GM23338 (cell line): ENCODE measurements at regions not wholly inside any gene's neighbourhood (a gene's known extent, or its start where the extent isn't known, plus 50 kb on each side); places are given as distances from the start of the nearest gene placed in this dataset.

Experiments
- ATAC-seq: fragments of 200-7000 bp; cut with Tn5 transposase; 3 replicates; pipeline ENCODE4 v1.9.1; 2020
- DNase-seq: peaks from one replicate; pipeline ENCODE4 v3.0.0-alpha.2; 2015; ENCODE audit warnings: low spot score
- H2AFZ ChIP-seq: fragments of 200-600 bp; sonication (generic); 2 replicates; pipeline ENCODE4 v1.8.0; 2016; ENCODE audit warnings: antibody characterized with exemption, mild to moderate bottlenecking, moderate library complexity
- H3F3A ChIP-seq: fragments of 200-600 bp; sonication (generic); replicated peaks from 2 replicates; pipeline ENCODE4 v1.8.0; 2017; ENCODE audit warnings: antibody characterized with exemption, mixed run types, low read depth
- H3K27ac ChIP-seq: fragments of 200-600 bp; sonication (generic); 2 replicates; pipeline ENCODE4 v1.6.1; 2016; ENCODE audit warnings: low read depth
- H3K27me3 ChIP-seq: fragments of 200-600 bp; sonication (generic); 2 replicates; pipeline ENCODE4 v1.8.0; 2016; ENCODE audit warnings: mild to moderate bottlenecking, mixed run types, moderate library complexity; ENCODE audit not compliant: insufficient read depth
- H3K36me3 ChIP-seq: fragments of 200-600 bp; sonication (generic); 2 replicates; pipeline ENCODE4 v1.8.0; 2016; ENCODE audit warnings: mild to moderate bottlenecking; ENCODE audit not compliant: insufficient read depth
- H3K4me1 ChIP-seq: fragments of 200-600 bp; sonication (generic); 2 replicates; pipeline ENCODE4 v1.8.0; 2016; ENCODE audit warnings: mild to moderate bottlenecking, moderate library complexity; ENCODE audit not compliant: insufficient read depth
- H3K4me2 ChIP-seq: fragments of 200-600 bp; sonication (generic); 2 replicates; pipeline ENCODE4 v1.7.1; 2017; ENCODE audit warnings: mixed run types
- H3K4me3 ChIP-seq: fragments of 200-600 bp; sonication (generic); 2 replicates; pipeline ENCODE4 v1.6.1; 2016; ENCODE audit warnings: mixed run types
- H3K79me2 ChIP-seq: fragments of 200-600 bp; sonication (generic); replicated peaks from 2 replicates; pipeline ENCODE4 v1.8.0; 2017; ENCODE audit warnings: mild to moderate bottlenecking; ENCODE audit not compliant: insufficient read depth
- H3K9me2 ChIP-seq: fragments of 200-600 bp; sonication (generic); 2 replicates; pipeline ENCODE4 v1.8.0; 2017; ENCODE audit not compliant: insufficient read depth
- H4K20me1 ChIP-seq: fragments of 200-600 bp; sonication (generic); replicated peaks from 2 replicates; pipeline ENCODE4 v1.8.0; 2017; ENCODE audit warnings: mild to moderate bottlenecking; ENCODE audit not compliant: insufficient read depth
- H3K27ac Mint-ChIP-seq: 2 replicates; pipeline ENCODE4 v1.8.0; 2020; ENCODE audit warnings: inconsistent platforms, mild to moderate bottlenecking, moderate library complexity, mixed read lengths
- H3K27me3 Mint-ChIP-seq: 3 replicates; pipeline ENCODE4 v1.8.0; 2022; ENCODE audit warnings: low read depth, mild to moderate bottlenecking, moderate library complexity, mixed read lengths, inconsistent platforms; ENCODE audit not compliant: insufficient read depth, poor library complexity
- H3K36me3 Mint-ChIP-seq: 3 replicates; pipeline ENCODE4 v1.8.0; 2021; ENCODE audit warnings: low read depth, mild to moderate bottlenecking, inconsistent platforms, moderate library complexity, mixed read lengths
- H3K4me1 Mint-ChIP-seq: 3 replicates; pipeline ENCODE4 v1.8.0; 2020; ENCODE audit warnings: mild to moderate bottlenecking, inconsistent platforms, mixed read lengths
- H3K4me3 Mint-ChIP-seq: 3 replicates; pipeline ENCODE4 v1.8.0; 2021; ENCODE audit warnings: moderate library complexity, mild to moderate bottlenecking, inconsistent platforms, mixed read lengths
- H3K9me3 Mint-ChIP-seq: 3 replicates; pipeline ENCODE4 v1.8.0; 2020; ENCODE audit warnings: moderate library complexity, mild to moderate bottlenecking, inconsistent platforms, mixed read lengths
- CREB1 ChIP-seq: fragments of 250-450 bp; sonication (Bioruptor Pico); IDR thresholded peaks from 2 replicates; pipeline ENCODE4 v1.5.0; 2020; ENCODE audit warnings: low read depth, mild to moderate bottlenecking, moderate library complexity
- EZH2 ChIP-seq: fragments of 200-600 bp; sonication (generic); IDR thresholded peaks from one replicate; pipeline ENCODE4 v1.8.0; 2017; ENCODE audit warnings: antibody characterized with exemption, mild to moderate bottlenecking, low read depth; ENCODE audit not compliant: unreplicated experiment
- EZH2phosphoT487 ChIP-seq: fragments of 200-600 bp; sonication (generic); IDR thresholded peaks from one replicate; pipeline ENCODE4 v1.8.1; 2018; ENCODE audit warnings: antibody characterized with exemption; ENCODE audit not compliant: unreplicated experiment
- NANOG ChIP-seq: IDR thresholded peaks from 2 replicates; pipeline ENCODE4 v1.6.1; 2016; ENCODE audit warnings: antibody characterized with exemption, borderline replicate concordance
- POLR2AphosphoS5 ChIP-seq: IDR thresholded peaks from 2 replicates; pipeline ENCODE4 v1.6.1; 2016; ENCODE audit warnings: antibody characterized with exemption, low read depth
- STAT1 ChIP-seq: IDR thresholded peaks from one replicate; pipeline ENCODE4 v1.6.1; 2016; ENCODE audit warnings: antibody characterized with exemption; ENCODE audit not compliant: unreplicated experiment
- ZNF331 ChIP-seq: fragments of 250-450 bp; sonication (Bioruptor Pico); IDR thresholded peaks from 2 replicates; pipeline ENCODE4 v1.5.0; 2020; ENCODE audit warnings: low read depth, mild to moderate bottlenecking, moderate library complexity
- ZNF462 ChIP-seq: fragments of 250-450 bp; sonication (Bioruptor Pico); IDR thresholded peaks from 2 replicates; pipeline ENCODE4 v1.5.0; 2020; ENCODE audit warnings: mild to moderate bottlenecking, moderate library complexity
- TF ChIP-seq, protein P1 (sequence below): IDR thresholded peaks from one replicate; pipeline ENCODE4 v1.6.1; 2018; ENCODE audit warnings: antibody characterized with exemption; ENCODE audit not compliant: unreplicated experiment

GRCh38 chr4:159941076-159941475 is 838.2 kb downstream of the RAPGEF2 start (continued):
- TF ChIP-seq ZNF462 (CRISPR knock-in tag) (no peak), POLR2AphosphoS5 (no peak), NANOG (no peak), ZNF331 (no peak), STAT1 (no peak)
- TF ChIP-seq, protein P1, sequence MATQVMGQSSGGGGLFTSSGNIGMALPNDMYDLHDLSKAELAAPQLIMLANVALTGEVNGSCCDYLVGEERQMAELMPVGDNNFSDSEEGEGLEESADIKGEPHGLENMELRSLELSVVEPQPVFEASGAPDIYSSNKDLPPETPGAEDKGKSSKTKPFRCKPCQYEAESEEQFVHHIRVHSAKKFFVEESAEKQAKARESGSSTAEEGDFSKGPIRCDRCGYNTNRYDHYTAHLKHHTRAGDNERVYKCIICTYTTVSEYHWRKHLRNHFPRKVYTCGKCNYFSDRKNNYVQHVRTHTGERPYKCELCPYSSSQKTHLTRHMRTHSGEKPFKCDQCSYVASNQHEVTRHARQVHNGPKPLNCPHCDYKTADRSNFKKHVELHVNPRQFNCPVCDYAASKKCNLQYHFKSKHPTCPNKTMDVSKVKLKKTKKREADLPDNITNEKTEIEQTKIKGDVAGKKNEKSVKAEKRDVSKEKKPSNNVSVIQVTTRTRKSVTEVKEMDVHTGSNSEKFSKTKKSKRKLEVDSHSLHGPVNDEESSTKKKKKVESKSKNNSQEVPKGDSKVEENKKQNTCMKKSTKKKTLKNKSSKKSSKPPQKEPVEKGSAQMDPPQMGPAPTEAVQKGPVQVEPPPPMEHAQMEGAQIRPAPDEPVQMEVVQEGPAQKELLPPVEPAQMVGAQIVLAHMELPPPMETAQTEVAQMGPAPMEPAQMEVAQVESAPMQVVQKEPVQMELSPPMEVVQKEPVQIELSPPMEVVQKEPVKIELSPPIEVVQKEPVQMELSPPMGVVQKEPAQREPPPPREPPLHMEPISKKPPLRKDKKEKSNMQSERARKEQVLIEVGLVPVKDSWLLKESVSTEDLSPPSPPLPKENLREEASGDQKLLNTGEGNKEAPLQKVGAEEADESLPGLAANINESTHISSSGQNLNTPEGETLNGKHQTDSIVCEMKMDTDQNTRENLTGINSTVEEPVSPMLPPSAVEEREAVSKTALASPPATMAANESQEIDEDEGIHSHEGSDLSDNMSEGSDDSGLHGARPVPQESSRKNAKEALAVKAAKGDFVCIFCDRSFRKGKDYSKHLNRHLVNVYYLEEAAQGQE, result no peak

DNA sequence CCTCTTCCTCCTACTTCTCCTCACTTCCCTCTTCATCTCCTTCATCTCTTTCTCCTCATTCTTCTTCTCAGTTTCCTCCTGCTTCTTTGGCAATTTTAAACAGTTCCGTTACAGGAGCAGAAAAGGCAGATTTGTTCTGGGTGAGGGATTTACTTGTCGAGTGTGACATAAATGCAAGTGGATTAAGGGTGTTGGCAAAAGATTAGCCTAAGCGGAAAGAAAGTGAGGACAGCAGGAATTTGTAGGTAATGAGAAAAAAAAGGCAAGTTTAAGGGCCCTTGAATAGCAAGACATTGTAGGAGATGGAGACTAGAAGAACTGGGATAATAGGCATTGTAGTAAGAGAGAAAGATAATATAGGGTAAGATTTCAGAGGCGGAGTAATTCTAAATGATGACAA is 841.6 kb downstream of the RAPGEF2 start:
- Histone ChIP-seq H3K79me2 (no peaks in the 10 kb centered on the region), H3K27ac (no peak overlapping the region), H3K27me3 (no peaks in the 10 kb centered on the region), H3K9me2 (peaks cover 4% of the 10 kb centered on the region; the same call in 1 of the 2 replicates), H3K4me1 (peaks cover 6% of the 10 kb centered on the region; the same call in 1 of the 2 replicates), H2AFZ (no peak overlapping the region), H3K4me2 (no peak overlapping the region), H4K20me1 (no peaks in the 10 kb centered on the region), H3K4me3 (no peak overlapping the region), H3F3A (no peaks in the 10 kb centered on the region), H3K36me3 (no peaks in the 10 kb centered on the region)
- no peak for ATAC-seq
- peaks cover 8% of the 10 kb centered on the region; the same call in 2 of the 3 replicates for H3K36me3 Mint-ChIP-seq
- DNase-seq, result no peak
- peaks cover 8% of the 10 kb centered on the region; the same call in 2 of the 3 replicates for H3K4me1 Mint-ChIP-seq
- no peak overlapping the region for H3K4me3 Mint-ChIP-seq
- peaks cover 16% of the 10 kb centered on the region; the same call in 2 of the 3 replicates for H3K9me3 Mint-ChIP-seq
- no peak overlapping the region for H3K27ac Mint-ChIP-seq
- peaks cover 2% of the 10 kb centered on the region for H3K27me3 Mint-ChIP-seq
- TF ChIP-seq, protein P1, result no peak
- no peak for TF ChIP-seq CREB1 (CRISPR knock-in tag)
- no peak for TF ChIP-seq POLR2AphosphoS5
- TF ChIP-seq ZNF331, result no peak
- TF ChIP-seq EZH2phosphoT487, result no peak
- no peak for TF ChIP-seq STAT1
- TF ChIP-seq NANOG, result no peak
- TF ChIP-seq EZH2, result no peak
